ENCODE measurements at regions not wholly inside any gene's neighbourhood (a gene's known extent, or its start where the extent isn't known, plus 50 kb on each side); places are given as distances from the start of the nearest gene placed in this dataset.

DNA sequence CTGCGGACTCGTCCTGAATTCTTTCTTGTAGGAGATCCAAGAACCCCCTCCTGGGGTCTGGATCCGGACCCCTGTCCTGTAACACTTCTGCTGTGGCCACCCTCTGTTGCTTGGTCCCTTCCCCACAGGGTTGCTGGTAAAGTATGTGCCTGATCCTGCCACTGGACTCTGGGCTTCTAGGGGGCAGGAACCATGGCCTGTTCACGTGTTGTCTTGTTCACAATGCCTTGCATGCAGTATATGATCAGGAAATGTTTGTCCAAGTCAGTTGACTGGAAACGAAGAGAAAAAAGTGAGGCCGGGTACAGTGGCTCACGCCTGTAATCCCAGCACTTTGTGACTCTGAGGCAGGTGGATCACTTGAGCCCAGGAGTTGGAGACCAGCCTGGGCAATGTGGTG lies 139.3 kb upstream of the ALDH1B1 start:
- CTCF ChIA-PET: interaction anchor here (0.7 kb wide), 1 partner anchor 504 kb away, joined by 4 read pairs; no protein-coding TSS in a partner anchor
- H3K4me3 Mint-ChIP-seq: no peak overlapping the region
- DNase-seq (ENCODE audit: low spot score) (no peak), ATAC-seq (no peak)
- H3K4me1 Mint-ChIP-seq: no peaks in the 10 kb centered on the region
- no peak overlapping the region for H3K27ac Mint-ChIP-seq
- peaks cover 33% of the 10 kb centered on the region for H3K27me3 Mint-ChIP-seq (ENCODE audit: low read depth)
- H3K36me3 Mint-ChIP-seq: no peaks in the 10 kb centered on the region
- H3K9me3 Mint-ChIP-seq: no peaks in the 10 kb centered on the region
- 0 out of 2 replicates have a peak, but pooled peaks have one; percentile 26 for TF ChIP-seq GABPB1 (CRISPR knock-in tag; IDR thresholded peaks at IDR 0.05)
- TF ChIP-seq, protein P1, sequence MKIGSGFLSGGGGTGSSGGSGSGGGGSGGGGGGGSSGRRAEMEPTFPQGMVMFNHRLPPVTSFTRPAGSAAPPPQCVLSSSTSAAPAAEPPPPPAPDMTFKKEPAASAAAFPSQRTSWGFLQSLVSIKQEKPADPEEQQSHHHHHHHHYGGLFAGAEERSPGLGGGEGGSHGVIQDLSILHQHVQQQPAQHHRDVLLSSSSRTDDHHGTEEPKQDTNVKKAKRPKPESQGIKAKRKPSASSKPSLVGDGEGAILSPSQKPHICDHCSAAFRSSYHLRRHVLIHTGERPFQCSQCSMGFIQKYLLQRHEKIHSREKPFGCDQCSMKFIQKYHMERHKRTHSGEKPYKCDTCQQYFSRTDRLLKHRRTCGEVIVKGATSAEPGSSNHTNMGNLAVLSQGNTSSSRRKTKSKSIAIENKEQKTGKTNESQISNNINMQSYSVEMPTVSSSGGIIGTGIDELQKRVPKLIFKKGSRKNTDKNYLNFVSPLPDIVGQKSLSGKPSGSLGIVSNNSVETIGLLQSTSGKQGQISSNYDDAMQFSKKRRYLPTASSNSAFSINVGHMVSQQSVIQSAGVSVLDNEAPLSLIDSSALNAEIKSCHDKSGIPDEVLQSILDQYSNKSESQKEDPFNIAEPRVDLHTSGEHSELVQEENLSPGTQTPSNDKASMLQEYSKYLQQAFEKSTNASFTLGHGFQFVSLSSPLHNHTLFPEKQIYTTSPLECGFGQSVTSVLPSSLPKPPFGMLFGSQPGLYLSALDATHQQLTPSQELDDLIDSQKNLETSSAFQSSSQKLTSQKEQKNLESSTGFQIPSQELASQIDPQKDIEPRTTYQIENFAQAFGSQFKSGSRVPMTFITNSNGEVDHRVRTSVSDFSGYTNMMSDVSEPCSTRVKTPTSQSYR (CRISPR knock-in tag; IDR thresholded peaks at IDR 0.05): no peak
- POLR2A ChIA-PET: no interaction called here

DNA sequence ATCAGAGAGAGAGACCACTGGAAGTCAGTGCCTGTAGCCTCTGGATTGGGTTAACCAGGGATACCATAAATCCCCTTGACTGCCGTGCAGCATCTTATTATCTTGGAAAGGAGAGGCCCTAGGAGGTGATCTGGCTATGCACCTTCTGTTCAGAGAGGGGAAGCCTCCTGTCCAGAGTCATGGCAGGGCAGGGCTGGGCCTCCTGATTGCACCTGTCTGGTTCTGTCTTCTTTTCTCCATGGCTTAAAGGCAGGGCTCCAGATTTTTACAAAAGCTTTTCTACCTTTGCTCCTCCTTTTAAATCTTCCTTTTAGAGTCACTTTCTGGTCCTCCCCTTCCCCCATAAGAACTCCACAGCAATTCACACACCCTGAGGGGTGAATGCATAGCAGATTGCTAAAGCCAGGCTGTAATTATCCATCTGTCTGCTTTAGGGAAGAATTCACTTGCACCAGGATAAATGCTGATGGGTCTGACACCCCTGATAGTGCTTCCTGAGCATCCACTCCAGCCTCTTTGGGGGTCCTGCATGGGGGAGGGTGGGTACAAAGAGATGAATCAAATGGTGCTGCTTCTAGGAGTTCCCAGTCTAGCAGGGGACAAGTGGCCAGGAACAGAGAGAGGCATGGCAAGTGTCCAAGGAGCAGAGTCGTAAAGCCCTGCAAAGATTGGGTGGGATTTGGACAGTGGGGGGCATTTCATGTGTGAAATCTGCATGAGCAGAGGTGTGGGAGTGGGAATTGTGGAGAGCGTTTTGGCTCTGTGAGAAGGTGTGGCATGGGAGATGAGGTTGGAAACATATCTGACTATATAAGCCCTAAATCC lies 141.3 kb upstream of the ALDH1B1 start:
- no peaks in the 10 kb centered on the region; the same call in 1 of the 2 replicates for H3K4me1 Mint-ChIP-seq

More for the DNA sequence above, 141.3 kb upstream of the ALDH1B1 start:
- TF ChIP-seq, protein P1 (CRISPR knock-in tag; IDR thresholded peaks at IDR 0.05): no peak
- TF ChIP-seq KAT7 (CRISPR knock-in tag; IDR thresholded peaks at IDR 0.05; ENCODE audit: borderline replicate concordance) (no peak), CBFB (CRISPR knock-in tag; IDR thresholded peaks at IDR 0.05; ENCODE audit: low read depth) (no peak), ELF4 (CRISPR knock-in tag; IDR thresholded peaks at IDR 0.05; ENCODE audit: low read depth) (no peak), MYBL2 (CRISPR knock-in tag; IDR thresholded peaks at IDR 0.05) (no peak), SOX15 (CRISPR knock-in tag; IDR thresholded peaks at IDR 0.05) (no peak), CREB1 (CRISPR knock-in tag; IDR thresholded peaks at IDR 0.05) (no peak), ZNF138 (CRISPR knock-in tag; conservative IDR thresholded peaks at IDR 0.05) (no peak)
- TF ChIP-seq, protein P2, sequence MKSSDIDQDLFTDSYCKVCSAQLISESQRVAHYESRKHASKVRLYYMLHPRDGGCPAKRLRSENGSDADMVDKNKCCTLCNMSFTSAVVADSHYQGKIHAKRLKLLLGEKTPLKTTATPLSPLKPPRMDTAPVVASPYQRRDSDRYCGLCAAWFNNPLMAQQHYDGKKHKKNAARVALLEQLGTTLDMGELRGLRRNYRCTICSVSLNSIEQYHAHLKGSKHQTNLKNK (CRISPR knock-in tag; IDR thresholded peaks at IDR 0.05): no peak
- TF ChIP-seq, protein P3, sequence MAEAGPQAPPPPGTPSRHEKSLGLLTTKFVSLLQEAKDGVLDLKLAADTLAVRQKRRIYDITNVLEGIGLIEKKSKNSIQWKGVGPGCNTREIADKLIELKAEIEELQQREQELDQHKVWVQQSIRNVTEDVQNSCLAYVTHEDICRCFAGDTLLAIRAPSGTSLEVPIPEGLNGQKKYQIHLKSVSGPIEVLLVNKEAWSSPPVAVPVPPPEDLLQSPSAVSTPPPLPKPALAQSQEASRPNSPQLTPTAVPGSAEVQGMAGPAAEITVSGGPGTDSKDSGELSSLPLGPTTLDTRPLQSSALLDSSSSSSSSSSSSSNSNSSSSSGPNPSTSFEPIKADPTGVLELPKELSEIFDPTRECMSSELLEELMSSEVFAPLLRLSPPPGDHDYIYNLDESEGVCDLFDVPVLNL (CRISPR knock-in tag; IDR thresholded peaks at IDR 0.05; ENCODE audit: borderline replicate concordance, low read depth): no peak
- TF ChIP-seq, protein P4, sequence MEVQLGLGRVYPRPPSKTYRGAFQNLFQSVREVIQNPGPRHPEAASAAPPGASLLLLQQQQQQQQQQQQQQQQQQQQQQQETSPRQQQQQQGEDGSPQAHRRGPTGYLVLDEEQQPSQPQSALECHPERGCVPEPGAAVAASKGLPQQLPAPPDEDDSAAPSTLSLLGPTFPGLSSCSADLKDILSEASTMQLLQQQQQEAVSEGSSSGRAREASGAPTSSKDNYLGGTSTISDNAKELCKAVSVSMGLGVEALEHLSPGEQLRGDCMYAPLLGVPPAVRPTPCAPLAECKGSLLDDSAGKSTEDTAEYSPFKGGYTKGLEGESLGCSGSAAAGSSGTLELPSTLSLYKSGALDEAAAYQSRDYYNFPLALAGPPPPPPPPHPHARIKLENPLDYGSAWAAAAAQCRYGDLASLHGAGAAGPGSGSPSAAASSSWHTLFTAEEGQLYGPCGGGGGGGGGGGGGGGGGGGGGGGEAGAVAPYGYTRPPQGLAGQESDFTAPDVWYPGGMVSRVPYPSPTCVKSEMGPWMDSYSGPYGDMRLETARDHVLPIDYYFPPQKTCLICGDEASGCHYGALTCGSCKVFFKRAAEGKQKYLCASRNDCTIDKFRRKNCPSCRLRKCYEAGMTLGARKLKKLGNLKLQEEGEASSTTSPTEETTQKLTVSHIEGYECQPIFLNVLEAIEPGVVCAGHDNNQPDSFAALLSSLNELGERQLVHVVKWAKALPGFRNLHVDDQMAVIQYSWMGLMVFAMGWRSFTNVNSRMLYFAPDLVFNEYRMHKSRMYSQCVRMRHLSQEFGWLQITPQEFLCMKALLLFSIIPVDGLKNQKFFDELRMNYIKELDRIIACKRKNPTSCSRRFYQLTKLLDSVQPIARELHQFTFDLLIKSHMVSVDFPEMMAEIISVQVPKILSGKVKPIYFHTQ (CRISPR knock-in tag; IDR thresholded peaks at IDR 0.05): no peak
- TF ChIP-seq, protein P5, sequence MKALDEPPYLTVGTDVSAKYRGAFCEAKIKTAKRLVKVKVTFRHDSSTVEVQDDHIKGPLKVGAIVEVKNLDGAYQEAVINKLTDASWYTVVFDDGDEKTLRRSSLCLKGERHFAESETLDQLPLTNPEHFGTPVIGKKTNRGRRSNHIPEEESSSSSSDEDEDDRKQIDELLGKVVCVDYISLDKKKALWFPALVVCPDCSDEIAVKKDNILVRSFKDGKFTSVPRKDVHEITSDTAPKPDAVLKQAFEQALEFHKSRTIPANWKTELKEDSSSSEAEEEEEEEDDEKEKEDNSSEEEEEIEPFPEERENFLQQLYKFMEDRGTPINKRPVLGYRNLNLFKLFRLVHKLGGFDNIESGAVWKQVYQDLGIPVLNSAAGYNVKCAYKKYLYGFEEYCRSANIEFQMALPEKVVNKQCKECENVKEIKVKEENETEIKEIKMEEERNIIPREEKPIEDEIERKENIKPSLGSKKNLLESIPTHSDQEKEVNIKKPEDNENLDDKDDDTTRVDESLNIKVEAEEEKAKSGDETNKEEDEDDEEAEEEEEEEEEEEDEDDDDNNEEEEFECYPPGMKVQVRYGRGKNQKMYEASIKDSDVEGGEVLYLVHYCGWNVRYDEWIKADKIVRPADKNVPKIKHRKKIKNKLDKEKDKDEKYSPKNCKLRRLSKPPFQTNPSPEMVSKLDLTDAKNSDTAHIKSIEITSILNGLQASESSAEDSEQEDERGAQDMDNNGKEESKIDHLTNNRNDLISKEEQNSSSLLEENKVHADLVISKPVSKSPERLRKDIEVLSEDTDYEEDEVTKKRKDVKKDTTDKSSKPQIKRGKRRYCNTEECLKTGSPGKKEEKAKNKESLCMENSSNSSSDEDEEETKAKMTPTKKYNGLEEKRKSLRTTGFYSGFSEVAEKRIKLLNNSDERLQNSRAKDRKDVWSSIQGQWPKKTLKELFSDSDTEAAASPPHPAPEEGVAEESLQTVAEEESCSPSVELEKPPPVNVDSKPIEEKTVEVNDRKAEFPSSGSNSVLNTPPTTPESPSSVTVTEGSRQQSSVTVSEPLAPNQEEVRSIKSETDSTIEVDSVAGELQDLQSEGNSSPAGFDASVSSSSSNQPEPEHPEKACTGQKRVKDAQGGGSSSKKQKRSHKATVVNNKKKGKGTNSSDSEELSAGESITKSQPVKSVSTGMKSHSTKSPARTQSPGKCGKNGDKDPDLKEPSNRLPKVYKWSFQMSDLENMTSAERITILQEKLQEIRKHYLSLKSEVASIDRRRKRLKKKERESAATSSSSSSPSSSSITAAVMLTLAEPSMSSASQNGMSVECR (CRISPR knock-in tag; IDR thresholded peaks at IDR 0.05; ENCODE audit: borderline replicate concordance): no peak
- TF ChIP-seq, protein P6, sequence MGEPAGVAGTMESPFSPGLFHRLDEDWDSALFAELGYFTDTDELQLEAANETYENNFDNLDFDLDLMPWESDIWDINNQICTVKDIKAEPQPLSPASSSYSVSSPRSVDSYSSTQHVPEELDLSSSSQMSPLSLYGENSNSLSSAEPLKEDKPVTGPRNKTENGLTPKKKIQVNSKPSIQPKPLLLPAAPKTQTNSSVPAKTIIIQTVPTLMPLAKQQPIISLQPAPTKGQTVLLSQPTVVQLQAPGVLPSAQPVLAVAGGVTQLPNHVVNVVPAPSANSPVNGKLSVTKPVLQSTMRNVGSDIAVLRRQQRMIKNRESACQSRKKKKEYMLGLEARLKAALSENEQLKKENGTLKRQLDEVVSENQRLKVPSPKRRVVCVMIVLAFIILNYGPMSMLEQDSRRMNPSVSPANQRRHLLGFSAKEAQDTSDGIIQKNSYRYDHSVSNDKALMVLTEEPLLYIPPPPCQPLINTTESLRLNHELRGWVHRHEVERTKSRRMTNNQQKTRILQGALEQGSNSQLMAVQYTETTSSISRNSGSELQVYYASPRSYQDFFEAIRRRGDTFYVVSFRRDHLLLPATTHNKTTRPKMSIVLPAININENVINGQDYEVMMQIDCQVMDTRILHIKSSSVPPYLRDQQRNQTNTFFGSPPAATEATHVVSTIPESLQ (CRISPR knock-in tag; IDR thresholded peaks at IDR 0.05): no peak
- H3K4me3 Mint-ChIP-seq: no peak overlapping the region
- ATAC-seq: no peak
- no peak for DNase-seq (ENCODE audit: low spot score)
- CTCF ChIA-PET: no interaction called here
- H3K36me3 Mint-ChIP-seq: no peaks in the 10 kb centered on the region
- POLR2A ChIA-PET: no interaction called here
- H3K27me3 Mint-ChIP-seq (ENCODE audit: low read depth): peaks cover 46% of the 10 kb centered on the region
- H3K9me3 Mint-ChIP-seq: no peaks in the 10 kb centered on the region
- no peak overlapping the region for H3K27ac Mint-ChIP-seq

All from WTC11 (cell line).